ENCODE measurements at regions not wholly inside any gene's neighbourhood (a gene's known extent, or its start where the extent isn't known, plus 50 kb on each side); places are given as distances from the start of the nearest gene placed in this dataset.

DNA sequence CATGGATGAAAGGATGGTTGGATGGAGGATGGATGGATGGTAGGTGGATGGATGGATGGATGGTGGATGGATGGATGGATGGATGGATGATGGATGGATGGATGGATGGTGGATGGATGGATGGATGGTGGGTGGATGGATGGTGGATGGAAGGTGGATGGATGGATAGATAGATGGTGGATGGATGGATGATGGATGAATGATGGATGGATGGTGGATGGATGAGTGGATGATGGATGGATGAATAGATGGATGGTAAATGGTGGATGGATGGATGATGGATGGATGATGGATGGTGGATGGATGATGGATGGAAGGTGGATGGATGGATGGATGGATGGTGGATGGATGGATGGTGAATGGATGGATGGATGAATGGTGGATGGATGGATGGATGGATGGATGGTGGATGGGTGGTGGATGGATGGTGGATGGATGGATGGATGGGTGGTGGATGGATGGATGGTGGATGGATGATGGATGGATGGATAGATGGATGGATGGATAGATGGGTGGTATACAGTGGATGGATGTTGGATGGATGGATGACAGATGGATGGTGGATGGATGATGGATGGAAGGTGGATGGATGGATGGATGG lies 350.8 kb downstream of the BRD1 start:
- no peaks in the 10 kb centered on the region for H3K9me3 ChIP-seq (ENCODE audit: insufficient read depth, low read depth, low read length)
- no peaks in the 10 kb centered on the region for H3K27me3 ChIP-seq (ENCODE audit: insufficient read depth, low read length, poor library complexity, severe bottlenecking)

DNA sequence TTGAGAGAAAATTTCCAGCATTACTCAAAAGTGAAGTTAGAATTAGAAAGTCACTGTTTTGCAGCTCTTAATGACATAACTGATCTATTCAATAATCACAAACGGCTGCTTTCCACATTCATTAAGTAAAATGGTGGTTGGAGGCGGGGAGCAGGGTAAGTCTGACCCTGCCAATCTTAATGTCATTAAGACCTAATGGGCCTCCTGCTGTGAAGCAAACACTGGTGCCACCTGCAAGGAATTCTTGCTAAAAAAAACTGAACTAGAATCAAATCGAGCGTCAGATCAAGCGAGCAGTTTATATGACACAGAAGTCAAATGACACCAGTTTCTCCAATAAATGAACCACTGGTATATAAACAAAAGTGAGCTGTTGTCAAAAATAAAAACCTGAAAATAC lies 351.5 kb downstream of the BRD1 start:
- Histone ChIP-seq H3F3A (ENCODE audit: low read depth) (no peaks in the 10 kb centered on the region), H3K4me3 (ENCODE audit: low read length, poor library complexity, severe bottlenecking) (no peak overlapping the region), H4K20me1 (ENCODE audit: insufficient read depth, low read length, poor library complexity, severe bottlenecking) (no peaks in the 10 kb centered on the region), H3K79me2 (ENCODE audit: insufficient read depth, low read length) (no peaks in the 10 kb centered on the region), H3K4me2 (ENCODE audit: low read depth, low read length, poor library complexity, severe bottlenecking) (no peak overlapping the region), H3K9me2 (replicated peaks; ENCODE audit: low read depth, low read length) (no peaks in the 10 kb centered on the region), H3K4me1 (ENCODE audit: insufficient read depth, low read length, poor library complexity, severe bottlenecking) (no peaks in the 10 kb centered on the region), H3K9ac (ENCODE audit: low read depth, low read length, poor library complexity, severe bottlenecking) (no peak overlapping the region), H2AFZ (ENCODE audit: low read length) (no peak overlapping the region), H3K36me3 (ENCODE audit: insufficient read depth, low read length) (peaks cover 7% of the 10 kb centered on the region; the same call in 1 of the 2 replicates), H3K9me3 (ENCODE audit: insufficient read depth, low read depth, low read length) (no peaks in the 10 kb centered on the region), H3K27me3 (ENCODE audit: insufficient read depth, low read length, poor library complexity, severe bottlenecking) (no peaks in the 10 kb centered on the region)
- no peak for TF ChIP-seq EZH2phosphoT487 (IDR thresholded peaks at IDR 0.05; ENCODE audit: borderline replicate concordance)
- TF ChIP-seq, protein P1, sequence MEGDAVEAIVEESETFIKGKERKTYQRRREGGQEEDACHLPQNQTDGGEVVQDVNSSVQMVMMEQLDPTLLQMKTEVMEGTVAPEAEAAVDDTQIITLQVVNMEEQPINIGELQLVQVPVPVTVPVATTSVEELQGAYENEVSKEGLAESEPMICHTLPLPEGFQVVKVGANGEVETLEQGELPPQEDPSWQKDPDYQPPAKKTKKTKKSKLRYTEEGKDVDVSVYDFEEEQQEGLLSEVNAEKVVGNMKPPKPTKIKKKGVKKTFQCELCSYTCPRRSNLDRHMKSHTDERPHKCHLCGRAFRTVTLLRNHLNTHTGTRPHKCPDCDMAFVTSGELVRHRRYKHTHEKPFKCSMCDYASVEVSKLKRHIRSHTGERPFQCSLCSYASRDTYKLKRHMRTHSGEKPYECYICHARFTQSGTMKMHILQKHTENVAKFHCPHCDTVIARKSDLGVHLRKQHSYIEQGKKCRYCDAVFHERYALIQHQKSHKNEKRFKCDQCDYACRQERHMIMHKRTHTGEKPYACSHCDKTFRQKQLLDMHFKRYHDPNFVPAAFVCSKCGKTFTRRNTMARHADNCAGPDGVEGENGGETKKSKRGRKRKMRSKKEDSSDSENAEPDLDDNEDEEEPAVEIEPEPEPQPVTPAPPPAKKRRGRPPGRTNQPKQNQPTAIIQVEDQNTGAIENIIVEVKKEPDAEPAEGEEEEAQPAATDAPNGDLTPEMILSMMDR (conservative IDR thresholded peaks at IDR 0.05; ENCODE audit: low read length) = no peak

More for the DNA sequence above, 350.8 kb downstream of the BRD1 start:
- Histone ChIP-seq H2AFZ (ENCODE audit: low read length) (no peak overlapping the region), H3K9ac (ENCODE audit: low read depth, low read length, poor library complexity, severe bottlenecking) (no peak overlapping the region), H3F3A (ENCODE audit: low read depth) (no peaks in the 10 kb centered on the region), H3K9me2 (replicated peaks; ENCODE audit: low read depth, low read length) (no peaks in the 10 kb centered on the region), H3K4me1 (ENCODE audit: insufficient read depth, low read length, poor library complexity, severe bottlenecking) (no peaks in the 10 kb centered on the region), H3K36me3 (ENCODE audit: insufficient read depth, low read length) (peaks cover 7% of the 10 kb centered on the region; the same call in 1 of the 2 replicates), H3K79me2 (ENCODE audit: insufficient read depth, low read length) (no peaks in the 10 kb centered on the region), H3K4me3 (ENCODE audit: low read length, poor library complexity, severe bottlenecking) (no peak overlapping the region), H3K4me2 (ENCODE audit: low read depth, low read length, poor library complexity, severe bottlenecking) (no peak overlapping the region), H4K20me1 (ENCODE audit: insufficient read depth, low read length, poor library complexity, severe bottlenecking) (no peaks in the 10 kb centered on the region)
- TF ChIP-seq, protein P1 (conservative IDR thresholded peaks at IDR 0.05; ENCODE audit: low read length) = no peak
- TF ChIP-seq EZH2phosphoT487 (IDR thresholded peaks at IDR 0.05; ENCODE audit: borderline replicate concordance) = no peak

DNA sequence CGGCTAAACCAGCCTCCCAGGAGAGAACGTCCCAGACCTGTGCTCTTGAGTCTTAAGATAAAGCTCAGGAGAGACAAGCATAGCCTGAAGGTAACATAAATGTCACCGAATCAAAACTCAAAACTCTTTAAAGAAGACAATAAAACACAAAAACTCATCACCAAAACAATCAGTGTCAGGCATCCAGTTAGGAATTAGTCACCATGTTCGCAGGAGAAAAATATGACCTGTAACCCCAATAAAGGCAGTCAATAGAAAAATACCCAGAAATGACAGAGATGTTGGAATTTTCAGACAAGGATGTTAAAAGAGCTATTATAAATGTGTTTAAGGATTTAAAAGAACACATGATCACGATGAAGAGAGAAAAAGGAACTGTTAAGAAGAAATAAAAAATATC lies 352.4 kb downstream of the BRD1 start:
- no peaks in the 10 kb centered on the region for H3K27me3 ChIP-seq (ENCODE audit: insufficient read depth, low read length, poor library complexity, severe bottlenecking)
- TF ChIP-seq EZH2phosphoT487 (IDR thresholded peaks at IDR 0.05; ENCODE audit: borderline replicate concordance) = no peak
- TF ChIP-seq, protein P1 (conservative IDR thresholded peaks at IDR 0.05; ENCODE audit: low read length) = no peak
- H3K9ac ChIP-seq (ENCODE audit: low read depth, low read length, poor library complexity, severe bottlenecking) = no peak overlapping the region
- no peak overlapping the region for H3K4me3 ChIP-seq (ENCODE audit: low read length, poor library complexity, severe bottlenecking)
- H3K36me3 ChIP-seq (ENCODE audit: insufficient read depth, low read length) = peaks cover 7% of the 10 kb centered on the region; the same call in 1 of the 2 replicates
- no peaks in the 10 kb centered on the region for H3K4me1 ChIP-seq (ENCODE audit: insufficient read depth, low read length, poor library complexity, severe bottlenecking)
- H3K9me2 ChIP-seq (replicated peaks; ENCODE audit: low read depth, low read length) = no peaks in the 10 kb centered on the region
- H3K9me3 ChIP-seq (ENCODE audit: insufficient read depth, low read depth, low read length) = no peaks in the 10 kb centered on the region
- no peak overlapping the region for H3K4me2 ChIP-seq (ENCODE audit: low read depth, low read length, poor library complexity, severe bottlenecking)
- no peaks in the 10 kb centered on the region for H4K20me1 ChIP-seq (ENCODE audit: insufficient read depth, low read length, poor library complexity, severe bottlenecking)
- H3F3A ChIP-seq (ENCODE audit: low read depth) = no peaks in the 10 kb centered on the region
- no peak overlapping the region for H2AFZ ChIP-seq (ENCODE audit: low read length)
- H3K79me2 ChIP-seq (ENCODE audit: insufficient read depth, low read length) = no peaks in the 10 kb centered on the region
